NCI-H2171 (cell line): ENCODE measurements at regions not wholly inside any gene's neighbourhood (a gene's known extent, or its start where the extent isn't known, plus 50 kb on each side); places are given as distances from the start of the nearest gene placed in this dataset.
A peak's percentile ranks its signal among the peaks of the same experiment; 100 is the strongest.

Source experiments
- DNase-seq: peaks from one replicate; lab custom pipeline; 2025; lab: John Stamatoyannopoulos, UW

DNA sequence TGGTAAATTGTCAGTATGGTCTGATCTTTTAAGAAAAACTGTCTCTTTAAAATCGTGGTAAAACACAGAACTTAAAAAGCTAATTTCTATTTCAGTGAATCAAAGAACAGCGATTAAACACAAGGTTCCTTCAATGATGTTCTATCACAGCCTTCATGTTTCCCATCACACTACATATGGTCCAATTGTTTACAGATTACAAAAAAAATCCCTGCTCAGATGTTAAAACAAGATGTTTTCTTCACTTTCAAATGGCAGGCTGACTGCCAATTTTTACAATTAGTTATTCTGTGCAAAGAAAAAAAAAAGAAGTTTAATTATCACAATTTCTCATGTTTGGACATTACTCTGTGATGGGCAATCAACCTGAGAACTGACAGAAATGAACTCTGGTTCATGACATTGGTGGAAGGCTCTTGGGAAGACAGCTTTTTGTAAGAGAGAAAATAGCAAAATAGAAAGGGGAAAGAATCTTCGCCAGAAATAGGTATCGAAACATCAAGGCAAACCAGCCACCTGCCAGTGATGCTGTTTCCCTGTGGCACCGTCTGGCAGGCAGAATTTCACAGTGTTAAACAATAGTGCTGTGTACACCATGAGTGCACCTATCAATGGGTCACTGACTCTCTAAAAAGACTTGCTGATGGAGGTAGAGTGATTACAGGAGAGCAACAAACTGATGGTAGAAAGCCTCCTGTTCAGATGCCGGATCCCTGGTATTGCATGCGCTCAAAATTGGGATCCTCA is 1020.0 kb upstream of the ARRDC3 start:
- DNase-seq: peak; percentile 47

DNA sequence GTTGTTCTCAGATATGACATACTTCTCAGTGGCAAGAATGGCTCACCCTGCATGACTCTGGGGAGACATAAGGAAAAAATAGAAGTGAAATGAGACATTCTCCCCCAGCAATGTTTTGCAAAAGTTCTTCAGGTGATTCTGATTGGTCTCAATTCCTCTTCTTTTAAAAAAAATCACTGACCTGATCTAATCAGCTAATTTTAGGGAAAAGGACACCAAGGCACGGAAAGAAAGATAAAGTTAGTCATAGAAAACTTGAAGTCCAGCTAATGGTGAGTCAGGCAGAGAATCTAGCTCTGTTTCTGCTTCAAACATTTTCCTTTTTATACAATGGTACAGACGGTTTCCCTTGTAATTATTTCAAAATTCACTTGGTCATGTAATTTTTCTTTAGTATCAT is 1018.9 kb upstream of the ARRDC3 start:
- DNase-seq: no peak

DNA sequence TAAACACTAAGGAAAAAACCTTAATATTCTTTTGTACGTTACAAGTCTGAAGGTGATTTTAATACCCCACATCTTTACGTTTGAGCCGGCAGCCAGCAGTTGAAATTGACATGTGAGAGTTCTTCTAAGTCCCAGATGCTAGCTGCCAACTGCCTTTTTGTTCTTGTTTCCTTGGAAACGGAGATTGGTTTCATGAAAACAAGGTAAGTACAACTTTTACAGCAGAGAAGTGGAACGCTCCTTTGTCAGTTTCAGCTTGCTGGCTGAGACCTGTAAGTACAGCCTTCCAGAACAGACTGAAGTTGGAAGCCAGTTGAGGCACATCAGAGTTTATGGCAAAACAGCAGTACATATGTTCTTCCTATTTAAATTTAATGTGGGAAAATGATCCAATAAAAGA is 1018.4 kb upstream of the ARRDC3 start:
- peak; percentile 48 for DNase-seq

- DNase-seq: no peak
Observed at GRCh38 chr5:92394936-92395335, 1011.8 kb upstream of the ARRDC3 start.

DNA sequence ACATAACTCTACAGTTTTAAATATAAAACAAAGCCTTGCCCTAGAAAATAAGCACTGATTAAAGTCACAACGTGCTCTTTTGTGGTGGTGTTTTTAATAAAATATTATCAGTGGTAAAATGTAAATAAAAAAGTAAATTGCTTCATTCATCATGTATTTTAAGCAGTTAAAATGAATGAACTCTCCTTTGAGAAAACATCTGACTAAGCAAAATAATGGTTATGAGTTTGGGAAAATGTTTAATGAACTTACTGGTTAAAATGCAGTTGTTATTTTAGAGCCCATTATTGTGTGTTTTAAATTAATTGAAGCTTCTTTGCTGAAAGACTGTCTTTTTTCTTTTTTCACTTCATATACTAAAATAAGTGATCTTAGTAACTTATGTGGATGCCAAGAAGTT is 1007.5 kb upstream of the ARRDC3 start:
- no peak for DNase-seq

DNA sequence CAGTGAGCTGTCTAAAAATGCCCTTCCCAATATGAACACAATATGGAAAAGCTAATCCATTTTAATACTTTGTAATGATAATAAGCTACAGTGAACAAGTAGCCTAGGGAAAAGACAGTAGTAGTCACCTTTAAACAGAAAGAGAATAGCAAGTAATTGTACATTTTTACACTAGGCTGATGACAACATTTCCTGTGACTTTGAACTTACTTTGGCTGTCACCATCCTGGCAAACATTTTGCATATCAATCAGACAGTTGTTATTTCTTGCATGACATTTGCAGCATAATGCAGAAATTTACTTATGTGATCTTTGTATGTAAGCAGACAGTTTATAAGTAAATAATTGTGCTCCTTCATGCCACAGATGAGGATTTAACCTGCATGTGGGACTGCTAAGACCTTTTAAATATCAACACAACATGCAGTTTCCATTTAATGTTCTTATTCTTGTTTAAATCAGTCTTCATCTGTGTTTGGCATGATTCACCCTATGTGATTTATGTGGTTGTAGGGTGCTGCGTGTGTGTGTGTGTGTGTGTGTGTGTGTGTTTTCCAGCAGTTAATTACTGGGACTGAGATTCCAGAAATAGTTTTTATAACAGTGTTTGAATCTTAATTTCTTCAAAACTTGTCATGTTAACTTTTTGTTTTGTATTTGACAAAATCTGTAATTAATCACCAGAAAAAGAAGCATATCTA is 997.1 kb upstream of the ARRDC3 start:
- DNase-seq: no peak

GRCh38 chr5:92378966-92379611 is 996.0 kb upstream of the ARRDC3 start:
- DNase-seq: no peak

DNA sequence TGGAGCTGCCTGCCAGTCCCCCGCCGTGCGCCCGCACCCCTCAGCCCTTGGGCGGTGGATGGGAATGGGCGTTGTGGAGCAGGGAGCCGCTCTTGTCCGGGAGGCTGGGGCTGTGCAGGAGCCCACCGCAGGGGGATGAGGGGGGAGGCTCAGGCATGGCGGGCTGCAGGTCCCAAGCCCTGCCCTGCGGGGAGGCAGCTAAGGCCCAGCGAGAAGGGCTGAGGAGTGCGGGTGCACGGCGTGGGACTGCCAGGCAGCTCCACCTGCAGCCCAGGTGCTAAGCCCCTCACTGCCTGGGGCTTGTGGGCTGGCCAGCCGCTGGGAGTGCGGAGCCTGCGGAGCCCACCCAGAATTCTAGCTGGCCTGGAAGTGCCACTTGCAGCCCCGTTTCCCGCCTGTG is 991.7 kb upstream of the ARRDC3 start:
- no peak for DNase-seq

- DNase-seq: no peak
Observed at GRCh38 chr5:92372766-92373165, 989.6 kb upstream of the ARRDC3 start.

DNA sequence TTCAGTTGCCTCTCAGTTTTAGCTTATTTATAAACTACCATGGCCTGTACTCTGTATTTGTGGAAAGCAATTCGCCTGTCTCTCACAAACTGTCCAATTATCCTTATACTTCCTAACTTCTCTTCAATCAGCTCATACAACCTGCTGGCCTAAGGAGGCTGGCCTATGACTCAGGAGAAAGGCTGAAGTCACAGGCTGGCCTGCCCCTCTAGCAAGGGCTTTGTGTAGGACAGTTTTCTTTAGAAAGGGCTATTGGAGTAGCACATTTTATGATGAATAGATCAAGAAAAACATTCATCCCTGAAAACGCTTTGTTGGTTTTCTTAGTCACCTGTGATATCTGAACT is 988.7 kb upstream of the ARRDC3 start:
- DNase-seq: no peak

- DNase-seq: no peak
Observed at GRCh38 chr5:92371171-92371888, 988.2 kb upstream of the ARRDC3 start.

DNA sequence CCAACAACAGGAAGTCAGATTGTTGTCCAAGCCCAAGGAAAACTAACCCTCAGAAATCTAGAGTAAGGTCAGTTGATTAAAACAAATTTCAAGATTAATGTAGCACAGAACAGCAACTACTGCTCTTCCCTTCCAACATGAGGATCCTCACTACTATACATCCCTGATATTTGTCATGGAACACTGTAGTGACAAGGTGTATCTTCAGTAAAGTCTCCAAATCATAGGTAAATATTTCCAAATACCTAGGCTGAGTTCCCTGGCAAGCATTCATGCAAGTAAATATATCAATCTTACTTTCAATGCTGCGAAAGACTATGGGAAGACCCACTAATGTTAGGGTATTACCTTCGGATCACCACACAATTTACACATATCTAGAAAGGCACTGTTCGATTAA is 986.9 kb upstream of the ARRDC3 start:
- DNase-seq: no peak

- DNase-seq: no peak
Observed at GRCh38 chr5:92369587-92369986, 986.5 kb upstream of the ARRDC3 start.

DNA sequence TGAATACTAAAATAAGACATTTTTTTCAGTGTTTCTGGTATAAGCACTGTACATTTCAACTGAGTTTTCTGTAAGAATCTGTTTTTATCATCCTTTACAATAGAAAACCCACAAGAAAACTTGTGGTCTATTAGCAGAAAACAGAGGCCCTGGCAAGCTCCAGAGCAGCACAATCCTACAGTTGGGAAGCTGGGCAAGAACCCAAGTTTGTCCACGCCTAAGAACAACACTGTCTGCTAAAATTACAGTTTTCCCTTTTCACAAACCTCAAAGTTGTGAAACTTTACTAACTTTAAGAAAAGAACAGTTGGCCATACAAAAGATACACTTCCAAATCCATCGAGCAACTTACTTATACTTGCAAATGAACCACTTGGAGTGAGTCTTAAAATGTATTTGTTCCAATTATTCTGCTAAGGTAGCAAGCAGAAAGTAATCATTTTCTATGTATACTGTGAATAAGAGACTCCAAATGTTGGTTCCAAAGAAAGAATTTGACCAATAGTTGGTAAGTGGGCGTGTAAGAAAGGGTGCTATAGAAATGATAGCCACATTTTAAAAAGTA is 982.0 kb upstream of the ARRDC3 start:
- no peak for DNase-seq

- DNase-seq: no peak
Observed at GRCh38 chr5:92353107-92354030, 970.3 kb upstream of the ARRDC3 start.

- DNase-seq: no peak
Observed at GRCh38 chr5:92337772-92338234, 954.7 kb upstream of the ARRDC3 start.

GRCh38 chr5:92332039-92332438 is 948.9 kb upstream of the ARRDC3 start:
- DNase-seq: no peak

- DNase-seq: no peak
Observed at GRCh38 chr5:92330365-92330764, 947.2 kb upstream of the ARRDC3 start.

DNA sequence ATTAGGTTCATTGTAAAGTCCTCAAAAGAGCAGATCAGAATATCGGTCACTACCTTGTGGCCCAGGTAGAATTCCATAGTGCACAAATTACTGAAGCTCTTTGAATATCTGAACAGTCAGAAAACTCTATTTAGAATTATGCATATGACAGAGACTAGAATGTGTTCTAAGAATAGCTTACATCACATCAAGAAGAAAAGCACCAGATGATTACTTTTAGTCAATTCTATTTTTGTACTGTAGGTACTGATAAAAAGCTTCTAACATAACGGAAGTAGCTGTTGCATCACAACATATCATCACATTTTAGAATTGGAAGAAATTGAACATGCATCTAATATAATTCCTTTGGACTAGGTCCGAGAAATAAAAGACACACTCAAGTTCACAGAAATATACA is 946.6 kb upstream of the ARRDC3 start:
- DNase-seq: no peak

DNA sequence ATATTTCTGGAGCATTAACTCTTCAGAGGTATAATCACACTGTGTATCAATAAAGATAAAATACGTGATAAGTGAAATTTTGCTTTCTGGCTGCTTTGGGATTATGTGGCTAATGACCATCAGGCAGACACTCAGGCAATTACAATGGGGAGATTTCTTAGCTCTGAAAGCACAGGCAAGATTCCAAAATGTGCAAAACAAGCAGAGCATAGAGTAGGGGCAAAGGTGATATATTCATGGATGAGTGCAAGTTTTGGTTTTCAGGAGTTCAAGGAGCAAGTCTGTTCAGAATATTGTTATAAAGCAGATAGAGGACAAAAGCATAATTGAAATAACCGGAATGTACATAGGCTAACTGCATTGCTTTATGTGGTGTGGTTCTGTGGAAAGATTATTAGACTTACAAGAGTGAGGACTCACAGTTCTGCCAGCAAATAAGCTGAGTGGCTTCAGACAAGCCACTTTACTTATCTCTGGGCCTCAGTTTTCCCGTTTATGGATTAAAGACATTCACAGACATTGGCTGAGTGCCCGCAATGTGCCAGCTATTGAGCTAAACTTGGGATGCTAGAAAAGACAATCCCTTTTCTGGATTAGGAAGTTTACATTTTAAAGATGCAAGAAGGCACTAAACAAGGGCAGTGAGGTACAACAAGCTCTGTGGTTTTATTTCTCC is 945.6 kb upstream of the ARRDC3 start:
- no peak for DNase-seq

GRCh38 chr5:92320446-92320845 is 937.3 kb upstream of the ARRDC3 start:
- no peak for DNase-seq
